K562 (cell line): ENCODE measurements at regions not wholly inside any gene's neighbourhood (a gene's known extent, or its start where the extent isn't known, plus 50 kb on each side); places are given as distances from the start of the nearest gene placed in this dataset.

Source experiments
- C11orf30 ChIP-seq: fragments of 450-650 bp; IDR thresholded peaks from 2 replicates; pipeline ENCODE4 v1.6.1; 2016; ENCODE audit warnings: low read depth, mild to moderate bottlenecking
- EGR1 ChIP-seq: fragments of 450-650 bp; conservative IDR thresholded peaks from 2 replicates; pipeline ENCODE4 v1.6.1; 2017; ENCODE audit warnings: mild to moderate bottlenecking
- EHMT2 ChIP-seq: fragments of 450-650 bp; IDR thresholded peaks from 2 replicates; pipeline ENCODE4 v1.6.1; 2018; ENCODE audit warnings: antibody characterized with exemption
- ESRRA ChIP-seq: fragments of 450-650 bp; IDR thresholded peaks from 2 replicates; pipeline ENCODE4 v1.6.1; 2014; ENCODE audit warnings: low read depth, mild to moderate bottlenecking, moderate library complexity, borderline replicate concordance
- FOXJ2 ChIP-seq: fragments of 200-800 bp; sonication (Bioruptor generic); IDR thresholded peaks from 2 replicates; pipeline ENCODE4 v1.6.1; 2016; ENCODE audit warnings: missing genetic modification characterization, missing compliant biosample characterization
- GABPB2 ChIP-seq: fragments of 250-450 bp; sonication (Bioruptor Pico); conservative IDR thresholded peaks from 2 replicates; pipeline ENCODE4 v1.5.1; 2021; ENCODE audit warnings: mild to moderate bottlenecking
- KDM4B ChIP-seq, 2 experiments: fragments of 450-650 bp in 1 of 2; sonication (generic) in 1 of 2; IDR thresholded peaks; 2 replicates each; pipeline ENCODE4 v1.6.1; 2016 to 2017; ENCODE audit warnings: borderline replicate concordance in 2 of 2, antibody characterized with exemption in 1 of 2, low read depth in 1 of 2, mild to moderate bottlenecking in 1 of 2
- MAFF ChIP-seq: IDR thresholded peaks from 2 replicates; pipeline ENCODE4 v1.6.1; 2012; ENCODE audit warnings: low read length, improper control_type of control experiment
- MCM3 ChIP-seq: fragments of 450-650 bp; IDR thresholded peaks from 2 replicates; pipeline ENCODE4 v1.6.1; 2016
- NCOA1 ChIP-seq: fragments of 450-650 bp; IDR thresholded peaks from 2 replicates; pipeline ENCODE4 v1.6.1; 2016; ENCODE audit warnings: low read depth
- NR2C1 ChIP-seq, 2 experiments: fragments of 450-650 bp; IDR thresholded peaks; 2 replicates each; pipeline ENCODE4 v1.6.1; 2017; ENCODE audit warnings: mild to moderate bottlenecking in 2 of 2, antibody characterized with exemption in 1 of 2, inconsistent platforms in 1 of 2, missing compliant biosample characterization in 1 of 2, missing genetic modification characterization in 1 of 2
- NR2C2 ChIP-seq, 2 experiments: fragments of 200-800 bp in 1 of 2; sonication (Bioruptor generic) in 1 of 2; sonication (generic) in 1 of 2; formaldehyde crosslinking in 1 of 2; IDR thresholded peaks; 2 replicates each; pipeline versions ENCODE4 v1.6.1 to v1.8.0; 2016 to 2022; ENCODE audit warnings: mild to moderate bottlenecking in 1 of 2, missing compliant biosample characterization in 1 of 2, missing genetic modification characterization in 1 of 2, missing genetic modification reagents in 1 of 2
- PBX2 ChIP-seq, 2 experiments: IDR thresholded peaks in 1 of 2; conservative IDR thresholded peaks in 1 of 2; 2 replicates each; pipeline ENCODE4 v1.6.1; 2016; ENCODE audit warnings: low read depth in 2 of 2, mild to moderate bottlenecking in 1 of 2, missing compliant biosample characterization in 1 of 2, missing genetic modification characterization in 1 of 2, moderate library complexity in 1 of 2
- POU5F1 ChIP-seq: fragments of 150-350 bp; IDR thresholded peaks from 2 replicates; pipeline ENCODE4 v1.6.1; 2014; ENCODE audit warnings: borderline replicate concordance, low read length, low read depth, mild to moderate bottlenecking; ENCODE audit not compliant: partially characterized antibody
- RUNX1 ChIP-seq: sonication (generic); IDR thresholded peaks from 2 replicates; pipeline ENCODE4 v1.6.1; 2016; ENCODE audit warnings: antibody characterized with exemption, low read depth
- SLC30A9 ChIP-seq: fragments of 250-450 bp; sonication (Bioruptor Pico); IDR thresholded peaks from 2 replicates; pipeline ENCODE4 v1.8.0; 2022; ENCODE audit warnings: mild to moderate bottlenecking, moderate library complexity
- SMARCA4 ChIP-seq: fragments of 450-650 bp; IDR thresholded peaks from 2 replicates; pipeline ENCODE4 v1.6.1; 2016
- TEAD4 ChIP-seq, 2 experiments: sonication (generic) in 1 of 2; formaldehyde crosslinking in 1 of 2; IDR thresholded peaks; 2 replicates each; pipeline versions ENCODE4 v1.6.1 to v1.8.0; 2012 to 2022; ENCODE audit warnings: borderline replicate concordance in 1 of 2, inconsistent platforms in 1 of 2, low read length in 1 of 2, mild to moderate bottlenecking in 1 of 2, missing genetic modification reagents in 1 of 2
- TRIM24 ChIP-seq, 2 experiments: fragments of 450-650 bp; IDR thresholded peaks; 2 replicates each; pipeline ENCODE4 v1.6.1; 2016
- TSC22D4 ChIP-seq: fragments of 450-650 bp; IDR thresholded peaks from 2 replicates; pipeline ENCODE4 v1.6.1; 2016; ENCODE audit warnings: missing genetic modification characterization, missing biosample characterization, control low read depth
- U2AF1 ChIP-seq: fragments of 200-400 bp; formaldehyde crosslinking; optimal IDR thresholded peaks from 2 replicates; pipeline ENCODE3; 2017; ENCODE audit warnings: mild to moderate bottlenecking, low read depth, low read length, moderate library complexity
- U2AF2 ChIP-seq: fragments of 200-400 bp; formaldehyde crosslinking; optimal IDR thresholded peaks from 2 replicates; pipeline ENCODE3; 2017; ENCODE audit warnings: low read depth, mild to moderate bottlenecking, low read length
- WHSC1 ChIP-seq: IDR thresholded peaks from one replicate; pipeline ENCODE4 v1.6.1; 2012; ENCODE audit warnings: low read length, control low read depth, inconsistent platforms
- ZFP30 ChIP-seq: fragments of 250-450 bp; sonication (Bioruptor Pico); IDR thresholded peaks from 2 replicates; pipeline ENCODE4 v1.8.0; 2022; ENCODE audit warnings: moderate library complexity, mild to moderate bottlenecking, inconsistent platforms, borderline replicate concordance
- ZNF384 ChIP-seq: IDR thresholded peaks from 2 replicates; pipeline ENCODE4 v1.6.1; 2012; ENCODE audit warnings: low read depth, low read length, improper control_type of control experiment
- ZNF41 ChIP-seq: fragments of 250-450 bp; sonication (Bioruptor Pico); conservative IDR thresholded peaks from 2 replicates; pipeline ENCODE4 v1.4.0; 2020; ENCODE audit warnings: mild to moderate bottlenecking
- ZNF551 ChIP-seq: fragments of 250-450 bp; sonication (Bioruptor Pico); IDR thresholded peaks from 2 replicates; pipeline ENCODE4 v1.5.0; 2021; ENCODE audit warnings: mild to moderate bottlenecking, moderate library complexity
- TF ChIP-seq, protein P1 (sequence below): fragments of 450-650 bp; IDR thresholded peaks from 2 replicates; pipeline ENCODE4 v1.6.1; 2016

DNA sequence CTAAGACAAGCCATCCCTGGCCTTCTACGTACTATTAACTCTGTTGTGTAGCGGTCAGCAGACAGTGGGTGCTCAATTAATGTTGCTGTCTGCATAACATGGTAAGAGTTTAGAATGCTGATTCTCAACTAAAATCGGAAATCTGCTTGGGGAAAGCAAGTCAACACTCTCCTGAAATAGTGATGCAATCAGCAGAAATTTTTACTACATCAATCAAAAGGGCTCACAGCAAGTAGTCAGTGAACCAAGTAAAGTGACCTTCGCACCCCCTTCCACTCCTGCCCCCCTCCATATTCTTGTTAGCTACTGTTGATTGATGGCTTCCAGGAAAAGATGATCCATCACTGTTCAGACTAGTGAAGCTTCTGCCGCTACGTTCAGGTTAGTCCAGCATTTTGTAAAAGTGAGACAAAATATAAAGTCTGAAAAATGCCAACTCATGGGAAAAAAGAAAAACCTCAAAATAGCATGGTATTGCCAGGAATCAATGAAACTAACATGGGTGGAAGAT lies 247.9 kb downstream of the HNRNPD start (continued):
- TF ChIP-seq PBX2 (CRISPR knock-in tag; IDR thresholded peaks at IDR 0.05; ENCODE audit: low read depth), result peak; percentile 54; the same call in 1 of the 2 replicates
- TF ChIP-seq PBX2 (tag; conservative IDR thresholded peaks at IDR 0.05; ENCODE audit: low read depth), result peak; percentile 96
- TF ChIP-seq MAFF, result peak; percentile 39; the same call in 1 of the 2 replicates
- TF ChIP-seq U2AF1, result no peak
- no peak for TF ChIP-seq KDM4B (IDR thresholded peaks at IDR 0.05; ENCODE audit: borderline replicate concordance in 2 of 2, low read depth in 1 of 2)
- no peak for TF ChIP-seq GABPB2 (CRISPR knock-in tag)
- no peak for TF ChIP-seq NR2C1 (IDR thresholded peaks at IDR 0.05)
- TF ChIP-seq NR2C1 (tag; IDR thresholded peaks at IDR 0.05), result peak; percentile 82
- peak; percentile 89; the same call in 1 of the 2 replicates for TF ChIP-seq C11orf30
- TF ChIP-seq TSC22D4 (tag), result no peak
- no peak for TF ChIP-seq SMARCA4
- no peak for TF ChIP-seq ZNF41 (CRISPR knock-in tag)
- TF ChIP-seq EHMT2, result no peak
- TF ChIP-seq MCM3, result no peak
- TF ChIP-seq, protein P1, sequence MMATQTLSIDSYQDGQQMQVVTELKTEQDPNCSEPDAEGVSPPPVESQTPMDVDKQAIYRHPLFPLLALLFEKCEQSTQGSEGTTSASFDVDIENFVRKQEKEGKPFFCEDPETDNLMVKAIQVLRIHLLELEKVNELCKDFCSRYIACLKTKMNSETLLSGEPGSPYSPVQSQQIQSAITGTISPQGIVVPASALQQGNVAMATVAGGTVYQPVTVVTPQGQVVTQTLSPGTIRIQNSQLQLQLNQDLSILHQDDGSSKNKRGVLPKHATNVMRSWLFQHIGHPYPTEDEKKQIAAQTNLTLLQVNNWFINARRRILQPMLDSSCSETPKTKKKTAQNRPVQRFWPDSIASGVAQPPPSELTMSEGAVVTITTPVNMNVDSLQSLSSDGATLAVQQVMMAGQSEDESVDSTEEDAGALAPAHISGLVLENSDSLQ, result peak; percentile 95
- TF ChIP-seq ESRRA, result peak; percentile 74
- TF ChIP-seq FOXJ2 (tag), result no peak
- TF ChIP-seq EGR1, result no peak
- no peak for TF ChIP-seq ZNF551
- no peak for TF ChIP-seq SLC30A9
- no peak for TF ChIP-seq RUNX1
- no peak for TF ChIP-seq NR2C2 (CRISPR knock-in tag; IDR thresholded peaks at IDR 0.05)
- peak; percentile 91 for TF ChIP-seq NR2C2 (tag; IDR thresholded peaks at IDR 0.05)
- TF ChIP-seq WHSC1, result no peak
- TF ChIP-seq NCOA1, result no peak
- TF ChIP-seq ZFP30, result no peak
- TF ChIP-seq U2AF2, result no peak
- peak; percentile 28; the same call in 1 of the 2 replicates for TF ChIP-seq TEAD4 (IDR thresholded peaks at IDR 0.05; ENCODE audit: low read length)
- TF ChIP-seq TEAD4 (CRISPR knock-in tag; IDR thresholded peaks at IDR 0.05; ENCODE audit: borderline replicate concordance), result no peak
- peak; percentile 56 to 89; a peak in 2 of 4 replicates for TF ChIP-seq TRIM24 (IDR thresholded peaks at IDR 0.05)
- TF ChIP-seq ZNF384, result no peak
- TF ChIP-seq POU5F1, result no peak
